ENCODE measurements at regions not wholly inside any gene's neighbourhood (a gene's known extent, or its start where the extent isn't known, plus 50 kb on each side); places are given as distances from the start of the nearest gene placed in this dataset.

DNA sequence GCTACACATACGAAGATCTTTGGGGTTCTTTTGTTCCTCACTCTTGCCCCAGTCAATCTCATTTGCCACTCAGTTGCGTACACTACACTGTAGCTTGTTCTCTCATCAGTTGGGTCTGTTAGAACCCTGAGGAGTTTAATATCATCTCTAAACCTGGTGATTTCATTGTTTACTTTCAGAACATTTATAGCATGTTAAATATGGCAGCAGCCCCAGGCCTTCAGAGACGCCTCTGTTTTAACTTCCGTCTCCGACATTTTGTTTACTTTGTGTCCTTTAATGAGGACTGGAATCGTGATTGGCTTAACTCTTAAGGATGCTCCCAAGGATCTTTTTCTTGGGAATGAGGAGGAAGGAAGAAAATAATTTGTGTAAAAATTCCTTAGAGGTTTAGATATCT is 510.1 kb downstream of the NR2F1-AS1 start:
- no peaks in the 10 kb centered on the region for H3K36me3 ChIP-seq (ENCODE audit: control insufficient read depth in 2 of 3, insufficient read depth in 3 of 3, low read length in 3 of 3)
- H3K4me1 ChIP-seq (ENCODE audit: control insufficient read depth in 2 of 3, insufficient read depth in 2 of 3, low read depth in 1 of 3, low read length in 3 of 3): no peaks in the 10 kb centered on the region
- no peak overlapping the region for H3K4me3 ChIP-seq (ENCODE audit: low read length in 3 of 3)
- no peak overlapping the region for H3K9ac ChIP-seq (ENCODE audit: low read length in 3 of 3)
- TF ChIP-seq, protein P1, sequence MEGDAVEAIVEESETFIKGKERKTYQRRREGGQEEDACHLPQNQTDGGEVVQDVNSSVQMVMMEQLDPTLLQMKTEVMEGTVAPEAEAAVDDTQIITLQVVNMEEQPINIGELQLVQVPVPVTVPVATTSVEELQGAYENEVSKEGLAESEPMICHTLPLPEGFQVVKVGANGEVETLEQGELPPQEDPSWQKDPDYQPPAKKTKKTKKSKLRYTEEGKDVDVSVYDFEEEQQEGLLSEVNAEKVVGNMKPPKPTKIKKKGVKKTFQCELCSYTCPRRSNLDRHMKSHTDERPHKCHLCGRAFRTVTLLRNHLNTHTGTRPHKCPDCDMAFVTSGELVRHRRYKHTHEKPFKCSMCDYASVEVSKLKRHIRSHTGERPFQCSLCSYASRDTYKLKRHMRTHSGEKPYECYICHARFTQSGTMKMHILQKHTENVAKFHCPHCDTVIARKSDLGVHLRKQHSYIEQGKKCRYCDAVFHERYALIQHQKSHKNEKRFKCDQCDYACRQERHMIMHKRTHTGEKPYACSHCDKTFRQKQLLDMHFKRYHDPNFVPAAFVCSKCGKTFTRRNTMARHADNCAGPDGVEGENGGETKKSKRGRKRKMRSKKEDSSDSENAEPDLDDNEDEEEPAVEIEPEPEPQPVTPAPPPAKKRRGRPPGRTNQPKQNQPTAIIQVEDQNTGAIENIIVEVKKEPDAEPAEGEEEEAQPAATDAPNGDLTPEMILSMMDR (IDR thresholded peaks at IDR 0.05; ENCODE audit: borderline replicate concordance, extremely low read depth, insufficient read depth): no peak
- no peak for FAIRE-seq
- no peaks in the 10 kb centered on the region for H3K27me3 ChIP-seq (ENCODE audit: control insufficient read depth, insufficient read depth, low read length)
- no peak overlapping the region for H3K27ac ChIP-seq (ENCODE audit: low read depth in 2 of 2, low read length in 2 of 2)
- intact Hi-C loops (cut with DNase I): no loop called here
- DNase-seq: no peak
- H3K9me3 ChIP-seq (ENCODE audit: control insufficient read depth in 2 of 3, insufficient read depth in 1 of 3, low read length in 3 of 3): no peaks in the 10 kb centered on the region

DNA sequence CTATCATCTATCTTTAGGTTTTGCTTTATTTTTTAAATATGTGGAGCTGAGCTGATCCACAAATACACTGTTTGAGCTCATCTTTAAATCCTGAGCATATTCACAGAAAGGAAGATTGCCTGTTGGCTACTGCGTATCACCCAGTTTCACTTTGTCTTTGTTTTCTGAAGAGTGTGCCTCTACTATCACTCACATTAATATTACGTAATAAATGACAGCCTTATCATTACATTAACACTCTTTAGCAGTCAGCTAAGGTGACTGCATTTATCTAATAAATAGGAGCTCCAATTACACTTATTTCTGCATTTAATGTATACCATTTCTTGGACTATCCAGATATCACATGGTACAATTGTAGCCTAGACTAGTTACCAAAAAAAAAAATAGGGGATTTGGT is 511.7 kb downstream of the NR2F1-AS1 start:
- no peak overlapping the region for H3K27ac ChIP-seq (ENCODE audit: low read depth in 2 of 2, low read length in 2 of 2)
- no peak overlapping the region for H3K9ac ChIP-seq (ENCODE audit: low read length in 3 of 3)
- no peak for DNase-seq
- no peaks in the 10 kb centered on the region for H3K36me3 ChIP-seq (ENCODE audit: control insufficient read depth in 2 of 3, insufficient read depth in 3 of 3, low read length in 3 of 3)
- FAIRE-seq: no peak
- no peak overlapping the region for H3K4me3 ChIP-seq (ENCODE audit: low read length in 3 of 3)
- H3K27me3 ChIP-seq (ENCODE audit: control insufficient read depth, insufficient read depth, low read length): no peaks in the 10 kb centered on the region
- H3K4me1 ChIP-seq (ENCODE audit: control insufficient read depth in 2 of 3, insufficient read depth in 2 of 3, low read depth in 1 of 3, low read length in 3 of 3): no peaks in the 10 kb centered on the region
- TF ChIP-seq, protein P1 (IDR thresholded peaks at IDR 0.05; ENCODE audit: borderline replicate concordance, extremely low read depth, insufficient read depth): no peak
- intact Hi-C loops (cut with DNase I): no loop called here
- no peaks in the 10 kb centered on the region for H3K9me3 ChIP-seq (ENCODE audit: control insufficient read depth in 2 of 3, insufficient read depth in 1 of 3, low read length in 3 of 3)

DNA sequence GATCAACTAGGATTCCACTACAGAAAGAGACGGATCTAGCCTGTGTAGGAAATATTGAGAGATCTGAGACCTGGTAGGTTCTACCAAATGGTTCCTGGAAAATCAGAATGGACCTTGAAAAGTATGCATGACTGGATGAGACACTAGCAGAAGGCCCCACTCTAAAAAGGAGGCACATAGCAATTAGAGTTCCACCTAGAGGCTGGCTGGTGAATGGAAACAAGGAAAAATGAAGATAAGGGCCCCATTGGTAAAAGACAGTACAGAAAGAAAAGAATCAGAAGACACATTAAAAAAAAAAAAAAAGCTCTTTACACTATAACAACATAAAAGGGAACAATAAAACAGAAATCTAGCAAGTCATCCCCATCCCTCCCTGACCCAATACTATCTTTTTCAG is 518.5 kb downstream of the NR2F1-AS1 start:
- intact Hi-C loops (cut with DNase I): no loop called here
- FAIRE-seq (peak; percentile 54), DNase-seq (no peak)
- Histone ChIP-seq H3K27me3 (ENCODE audit: control insufficient read depth, insufficient read depth, low read length) (no peaks in the 10 kb centered on the region), H3K36me3 (ENCODE audit: control insufficient read depth in 2 of 3, insufficient read depth in 3 of 3, low read length in 3 of 3) (no peaks in the 10 kb centered on the region), H3K4me3 (ENCODE audit: low read length in 3 of 3) (no peak overlapping the region), H3K9me3 (ENCODE audit: control insufficient read depth in 2 of 3, insufficient read depth in 1 of 3, low read length in 3 of 3) (no peaks in the 10 kb centered on the region), H3K27ac (ENCODE audit: low read depth in 2 of 2, low read length in 2 of 2) (no peak overlapping the region), H3K4me1 (ENCODE audit: control insufficient read depth in 2 of 3, insufficient read depth in 2 of 3, low read depth in 1 of 3, low read length in 3 of 3) (no peaks in the 10 kb centered on the region), H3K9ac (ENCODE audit: low read length in 3 of 3) (no peak overlapping the region)
- TF ChIP-seq, protein P1 (IDR thresholded peaks at IDR 0.05; ENCODE audit: borderline replicate concordance, extremely low read depth, insufficient read depth): peak; percentile 25

DNA sequence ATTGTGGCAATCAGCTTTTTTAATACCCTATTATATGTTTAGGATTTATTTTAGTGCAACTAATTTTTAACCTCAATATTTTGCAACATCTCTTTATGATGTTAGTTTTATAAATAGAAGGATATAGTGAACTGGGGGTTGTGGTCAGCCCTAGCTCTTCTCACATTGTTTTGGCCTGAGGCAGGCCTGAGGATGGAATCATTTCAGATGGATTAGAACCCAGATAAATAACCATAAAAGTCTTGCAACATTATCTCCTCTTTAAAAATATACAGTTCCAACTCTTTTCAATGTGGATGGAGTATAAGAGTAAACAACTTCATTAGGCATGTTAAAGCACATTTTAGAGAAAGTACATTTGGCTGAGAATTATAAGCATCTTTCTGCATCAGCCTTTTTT is 522.7 kb downstream of the NR2F1-AS1 start:
- FAIRE-seq (no peak), DNase-seq (no peak)
- Histone ChIP-seq H3K27ac (ENCODE audit: low read depth in 2 of 2, low read length in 2 of 2) (no peak overlapping the region), H3K4me3 (ENCODE audit: low read length in 3 of 3) (no peak overlapping the region), H3K9me3 (ENCODE audit: control insufficient read depth in 2 of 3, insufficient read depth in 1 of 3, low read length in 3 of 3) (no peaks in the 10 kb centered on the region), H3K4me1 (ENCODE audit: control insufficient read depth in 2 of 3, insufficient read depth in 2 of 3, low read depth in 1 of 3, low read length in 3 of 3) (no peaks in the 10 kb centered on the region), H3K27me3 (ENCODE audit: control insufficient read depth, insufficient read depth, low read length) (no peaks in the 10 kb centered on the region), H3K36me3 (ENCODE audit: control insufficient read depth in 2 of 3, insufficient read depth in 3 of 3, low read length in 3 of 3) (no peaks in the 10 kb centered on the region), H3K9ac (ENCODE audit: low read length in 3 of 3) (no peak overlapping the region)
- intact Hi-C loops (cut with DNase I): no loop called here
- TF ChIP-seq, protein P1 (IDR thresholded peaks at IDR 0.05; ENCODE audit: borderline replicate concordance, extremely low read depth, insufficient read depth): no peak
